HCT116 (cell line): ENCODE measurements at regions not wholly inside any gene's neighbourhood (a gene's known extent, or its start where the extent isn't known, plus 50 kb on each side); places are given as distances from the start of the nearest gene placed in this dataset.

Source experiments
- ATAC-seq: fragments of 200-7000 bp; cut with Tn5 transposase; 2 replicates; pipeline ENCODE4 v1.9.1; 2020; ENCODE audit warnings: mild to moderate bottlenecking, moderate library complexity
- BruUV-seq: library from RNA; stranded (reverse); fragments of 400-500 nt; replicated peaks from 2 replicates; lab custom pipeline; 2021; lab: Mats Ljungman, UMichigan
- CTCF ChIA-PET: fragments of 300-600 bp; sonication (Branson Sonifier 250); formaldehyde crosslinking; loops from one replicate; lab custom pipeline; 2021; ENCODE audit warnings: antibody characterized with exemption; lab: Charles Lee
- POLR2A ChIA-PET: fragments of 300-600, 350-600 bp; sonication (Branson Sonifier 250); formaldehyde crosslinking; loops from one replicate; lab custom pipeline; 2021; ENCODE audit warnings: antibody characterized with exemption; lab: Charles Lee
- RAD21 ChIA-PET, 2 experiments: fragments of 300-600 bp; sonication (Branson Sonifier 250); formaldehyde crosslinking; loops; one replicate each; lab custom pipeline; 2023; ENCODE audit warnings: low total read pairs in 2 of 2; ENCODE audit not compliant: uncharacterized antibody in 2 of 2, unreplicated experiment in 2 of 2, low non-redundant PET in 1 of 2; lab: Charles Lee
- DNase-seq: peaks from one replicate; pipeline ENCODE4 v3.0.0-alpha.2; 2010; ENCODE audit warnings: low read depth, low spot score
- H2AFZ ChIP-seq: fragments of 200-600 bp; shearing (Covaris generic), sonication (generic); 2 replicates; pipeline ENCODE4 v1.6.1; 2017; ENCODE audit warnings: low read depth, mixed run types, mixed read lengths, antibody characterized with exemption, low read length; ENCODE audit not compliant: poor library complexity, severe bottlenecking
- H3K27ac ChIP-seq: 2 replicates; pipeline ENCODE4 v1.5.1; 2012; ENCODE audit warnings: low read depth, low read length
- H3K27me3 ChIP-seq: fragments of 200-600 bp; sonication (generic); 2 replicates; pipeline ENCODE4 v1.6.1; 2016; ENCODE audit warnings: mixed run types, low read length, mixed read lengths; ENCODE audit not compliant: insufficient read depth
- H3K36me3 ChIP-seq, 2 experiments: fragments of 200-500 bp in 1 of 2; fragments of 200-600 bp in 1 of 2; sonication (Bioruptor generic) in 1 of 2; sonication (generic) in 1 of 2; 2 replicates each; pipeline versions ENCODE4 v1.5.1 to v1.6.1; 2014 to 2016; ENCODE audit warnings: low read length in 2 of 2, inconsistent platforms in 1 of 2, mixed read lengths in 1 of 2, mixed run types in 1 of 2; ENCODE audit not compliant: insufficient read depth in 2 of 2, control insufficient read depth in 1 of 2
- H3K4me1 ChIP-seq, 2 experiments: fragments of 200-600 bp in 1 of 2; sonication (generic) in 1 of 2; 2 replicates each; pipeline versions ENCODE4 v1.5.1 to v1.6.1; 2012 to 2017; ENCODE audit warnings: low read length in 2 of 2, inconsistent platforms in 1 of 2, mild to moderate bottlenecking in 1 of 2, mixed read lengths in 1 of 2, mixed run types in 1 of 2, moderate library complexity in 1 of 2; ENCODE audit not compliant: insufficient read depth in 2 of 2, control insufficient read depth in 1 of 2
- H3K4me2 ChIP-seq: fragments of 200-600 bp; sonication (generic); 2 replicates; pipeline ENCODE4 v1.6.1; 2017; ENCODE audit warnings: mixed run types, low read length, mixed read lengths
- H3K4me3 ChIP-seq, 2 experiments: fragments of 200-600 bp in 1 of 2; sonication (generic) in 1 of 2; replicated peaks in 1 of 2; 2 replicates each; pipeline ENCODE4 v1.5.1; 2011 to 2016; ENCODE audit warnings: low read length in 2 of 2, control low read depth in 1 of 2, low read depth in 1 of 2, mild to moderate bottlenecking in 1 of 2, mixed read lengths in 1 of 2, mixed run types in 1 of 2
- H3K79me2 ChIP-seq: fragments of 200-600 bp; sonication (generic); 2 replicates; pipeline ENCODE4 v1.6.1; 2017; ENCODE audit warnings: mild to moderate bottlenecking, mixed run types, low read length, moderate library complexity, mixed read lengths; ENCODE audit not compliant: insufficient read depth
- H3K9ac ChIP-seq: fragments of 200-600 bp; sonication (generic); 2 replicates; pipeline ENCODE4 v1.6.1; 2016; ENCODE audit warnings: low read length, mixed read lengths
- H3K9me2 ChIP-seq: fragments of 200-600 bp; sonication (generic), shearing (Covaris generic); 2 replicates; pipeline ENCODE4 v1.6.1; 2017; ENCODE audit warnings: mixed run types, mild to moderate bottlenecking, moderate library complexity; ENCODE audit not compliant: insufficient read depth
- H3K9me3 ChIP-seq, 2 experiments: fragments of 200-500 bp in 1 of 2; fragments of 200-600 bp in 1 of 2; sonication (Bioruptor generic) in 1 of 2; sonication (generic) in 1 of 2; 2 replicates each; pipeline ENCODE4 v1.6.1; 2014 to 2017; ENCODE audit warnings: low read length in 2 of 2, mixed read lengths in 2 of 2, inconsistent platforms in 1 of 2, low read depth in 1 of 2, mild to moderate bottlenecking in 1 of 2, mixed run types in 1 of 2, moderate library complexity in 1 of 2; ENCODE audit not compliant: control insufficient read depth in 1 of 2, insufficient read depth in 1 of 2
- H4K20me1 ChIP-seq: fragments of 200-600 bp; sonication (generic), shearing (Covaris generic); 2 replicates; pipeline ENCODE4 v1.6.1; 2017; ENCODE audit warnings: mixed run types, mild to moderate bottlenecking, moderate library complexity; ENCODE audit not compliant: insufficient read depth
- CBX3 ChIP-seq: IDR thresholded peaks from 2 replicates; pipeline ENCODE4 v1.6.1; 2012; ENCODE audit warnings: low read depth
- EGR1 ChIP-seq: IDR thresholded peaks from 2 replicates; pipeline ENCODE4 v1.6.1; 2012; ENCODE audit warnings: low read depth
- ELF1 ChIP-seq: IDR thresholded peaks from 2 replicates; pipeline ENCODE4 v1.6.1; 2012; ENCODE audit warnings: low read depth, borderline replicate concordance
- FOSL1 ChIP-seq: IDR thresholded peaks from 2 replicates; pipeline ENCODE4 v1.6.1; 2012; ENCODE audit warnings: low read depth
- JUND ChIP-seq: IDR thresholded peaks from 2 replicates; pipeline ENCODE4 v1.6.1; 2012
- POLR2A ChIP-seq: IDR thresholded peaks from 2 replicates; pipeline ENCODE4 v1.7.0; 2011; ENCODE audit warnings: borderline replicate concordance; ENCODE audit not compliant: insufficient read depth, insufficient read length; ENCODE audit errors: extremely low read depth
- POLR2AphosphoS5 ChIP-seq: IDR thresholded peaks from 2 replicates; pipeline ENCODE4 v1.6.1; 2011; ENCODE audit warnings: mild to moderate bottlenecking, low read depth, low read length, moderate library complexity
- RAD21 ChIP-seq: IDR thresholded peaks from 2 replicates; pipeline ENCODE4 v1.6.1; 2012; ENCODE audit warnings: low read depth, mild to moderate bottlenecking
- SIN3A ChIP-seq: IDR thresholded peaks from 2 replicates; pipeline ENCODE4 v1.6.1; 2012; ENCODE audit warnings: low read depth
- SP1 ChIP-seq: IDR thresholded peaks from 2 replicates; pipeline ENCODE4 v1.6.1; 2012; ENCODE audit warnings: low read depth
- SRF ChIP-seq: IDR thresholded peaks from 2 replicates; pipeline ENCODE4 v1.6.1; 2012; ENCODE audit warnings: low read depth
- TCF7L2 ChIP-seq: IDR thresholded peaks from 2 replicates; pipeline ENCODE4 v1.7.0; 2011; ENCODE audit warnings: borderline replicate concordance, inconsistent platforms; ENCODE audit not compliant: insufficient read depth, insufficient read length; ENCODE audit errors: extremely low read depth
- YY1 ChIP-seq: IDR thresholded peaks from 2 replicates; pipeline ENCODE4 v1.6.1; 2011; ENCODE audit warnings: low read length, low read depth, moderate library complexity, mild to moderate bottlenecking; ENCODE audit not compliant: insufficient replicate concordance; ENCODE audit errors: extremely low read depth
- ZBTB33 ChIP-seq: IDR thresholded peaks from 2 replicates; pipeline ENCODE4 v1.6.1; 2011; ENCODE audit warnings: mild to moderate bottlenecking, low read length, moderate library complexity; ENCODE audit not compliant: insufficient replicate concordance; ENCODE audit errors: extremely low read depth
- ZFX ChIP-seq: fragments of 450-650 bp; IDR thresholded peaks from 2 replicates; pipeline ENCODE4 v1.6.1; 2017
- intact Hi-C: fragments of 100-400 bp; cut with micrococcal nuclease; formaldehyde crosslinking; loops from 2 replicates; pipeline ENCODE4 v1.10.0; 2022
- TF ChIP-seq, protein P1 (sequence below): IDR thresholded peaks from 2 replicates; pipeline ENCODE4 v1.6.1; 2012
- TF ChIP-seq, protein P2 (sequence below): IDR thresholded peaks from 2 replicates; pipeline ENCODE4 v1.6.1; 2012

DNA sequence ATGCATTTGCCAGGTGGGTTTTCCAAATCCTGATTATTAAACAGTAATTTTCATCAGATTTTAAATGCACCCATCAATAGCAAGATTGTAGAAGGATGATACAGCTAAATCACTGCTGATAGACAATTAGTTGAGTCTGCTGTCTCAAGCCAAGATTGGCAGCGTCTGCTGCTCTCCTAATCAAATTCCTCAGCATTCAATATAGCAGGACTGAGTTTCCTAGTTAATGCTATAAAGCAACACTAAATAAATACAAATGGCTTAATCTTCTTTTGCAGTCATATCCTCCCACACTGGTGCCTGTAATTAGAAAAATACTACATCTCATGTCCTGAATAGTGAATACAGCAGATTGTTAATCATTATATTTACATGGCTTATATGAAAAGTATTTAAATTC is 1028.8 kb downstream of the ADGRL2 start:
- RAD21 ChIA-PET: no interaction called here
- no peaks in the 10 kb centered on the region for H3K36me3 ChIP-seq
- intact Hi-C loops: no loop called here
- DNase-seq (no peak), ATAC-seq (no peak)
- TF ChIP-seq ZFX (no peak), YY1 (no peak), SRF (no peak), ELF1 (no peak), EGR1 (no peak)
- TF ChIP-seq, protein P1, sequence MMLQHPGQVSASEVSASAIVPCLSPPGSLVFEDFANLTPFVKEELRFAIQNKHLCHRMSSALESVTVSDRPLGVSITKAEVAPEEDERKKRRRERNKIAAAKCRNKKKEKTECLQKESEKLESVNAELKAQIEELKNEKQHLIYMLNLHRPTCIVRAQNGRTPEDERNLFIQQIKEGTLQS: no peak
- TF ChIP-seq, protein P2, sequence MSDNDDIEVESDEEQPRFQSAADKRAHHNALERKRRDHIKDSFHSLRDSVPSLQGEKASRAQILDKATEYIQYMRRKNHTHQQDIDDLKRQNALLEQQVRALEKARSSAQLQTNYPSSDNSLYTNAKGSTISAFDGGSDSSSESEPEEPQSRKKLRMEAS: no peak
- no peaks in the 10 kb centered on the region for H3K9me2 ChIP-seq
- no peak overlapping the region for H3K4me3 ChIP-seq
- no peak overlapping the region for H2AFZ ChIP-seq
- H3K4me1 ChIP-seq: no peaks in the 10 kb centered on the region
- H3K9me3 ChIP-seq: no peaks in the 10 kb centered on the region; a peak in 1 of 4 replicates
- no peaks in the 10 kb centered on the region for H3K27me3 ChIP-seq
- POLR2A ChIA-PET: no interaction called here
- no TSS peak for BruUV-seq
- no peaks in the 10 kb centered on the region for H4K20me1 ChIP-seq
- H3K79me2 ChIP-seq: no peaks in the 10 kb centered on the region
- no peak overlapping the region for H3K9ac ChIP-seq
- no peak overlapping the region for H3K4me2 ChIP-seq
- CTCF ChIA-PET: no interaction called here
- no peak overlapping the region for H3K27ac ChIP-seq

DNA sequence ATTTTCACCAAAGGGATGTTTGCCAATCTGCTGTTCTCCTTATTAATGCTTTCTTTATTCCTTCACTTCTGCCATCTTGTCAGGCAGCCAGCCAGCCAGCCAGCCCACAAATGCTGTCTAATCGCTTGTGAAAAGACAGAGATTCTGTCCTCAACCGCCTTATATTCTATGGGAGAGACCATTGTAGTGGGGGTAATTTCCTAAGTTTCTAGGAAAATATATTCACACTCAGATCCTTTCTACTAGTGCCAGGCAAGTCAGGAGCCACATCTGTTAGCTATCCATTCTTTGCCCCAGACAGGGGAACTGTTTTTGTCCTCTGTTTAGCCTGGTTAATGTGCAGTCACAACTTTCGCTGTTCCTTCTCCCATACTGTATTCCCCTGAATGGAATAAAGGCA is 1023.1 kb downstream of the ADGRL2 start:
- H3K9ac ChIP-seq: no peak overlapping the region
- H3K36me3 ChIP-seq: no peaks in the 10 kb centered on the region
- H2AFZ ChIP-seq: no peak overlapping the region
- no peaks in the 10 kb centered on the region for H3K9me3 ChIP-seq
- TF ChIP-seq RAD21 (no peak), ZBTB33 (no peak), ZFX (no peak), JUND (no peak), TCF7L2 (no peak), SRF (no peak), SP1 (no peak), SIN3A (no peak), EGR1 (no peak), POLR2AphosphoS5 (no peak), POLR2A (no peak), FOSL1 (no peak), CBX3 (no peak), ELF1 (no peak)
- TF ChIP-seq, protein P2: no peak
- no peak overlapping the region for H3K4me2 ChIP-seq
- no peak for DNase-seq
- ChIA-PET CTCF (no interaction called here), POLR2A (no interaction called here), RAD21 (no interaction called here)
- no TSS peak for BruUV-seq
- no peaks in the 10 kb centered on the region for H3K9me2 ChIP-seq
- no peaks in the 10 kb centered on the region for H4K20me1 ChIP-seq
- no peaks in the 10 kb centered on the region for H3K27me3 ChIP-seq
- H3K27ac ChIP-seq: no peak overlapping the region
- intact Hi-C loops: no loop called here
- no peak for ATAC-seq
- no peaks in the 10 kb centered on the region for H3K79me2 ChIP-seq
- no peak overlapping the region for H3K4me3 ChIP-seq
- H3K4me1 ChIP-seq: no peaks in the 10 kb centered on the region
